HG02763 (cell line): ENCODE measurements at regions not wholly inside any gene's neighbourhood (a gene's known extent, or its start where the extent isn't known, plus 50 kb on each side); places are given as distances from the start of the nearest gene placed in this dataset.

Source experiments
- ATAC-seq: cut with Tn5 transposase; IDR thresholded peaks from one replicate; pipeline ENCODE4 v1.9.1; 2021; ENCODE audit warnings: mild to moderate bottlenecking, moderate library complexity; ENCODE audit not compliant: unreplicated experiment

DNA sequence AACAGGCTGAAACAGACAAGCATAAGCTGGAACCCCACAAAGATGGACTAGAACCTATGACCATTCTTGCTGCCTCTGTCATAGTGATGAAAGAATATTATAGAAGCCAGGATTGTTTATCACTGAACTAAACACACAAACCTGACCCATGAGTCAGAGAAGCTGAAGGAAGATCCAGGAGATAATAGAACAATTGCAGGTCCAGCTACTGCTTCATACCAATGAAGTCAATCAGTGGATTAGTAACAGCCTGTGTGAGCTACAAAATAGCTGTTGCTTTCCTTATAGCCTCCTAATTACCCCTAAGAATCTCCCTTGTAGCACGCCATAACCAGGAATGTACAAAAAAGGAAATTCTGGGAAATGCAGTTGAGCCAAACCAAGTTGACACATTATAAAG lies 459.9 kb upstream of the ZNF462 start:
- ATAC-seq: no peak

GRCh38 chr9:106404137-106404536 lies 458.8 kb upstream of the ZNF462 start:
- no peak for ATAC-seq

GRCh38 chr9:106405871-106406435 lies 457.0 kb upstream of the ZNF462 start:
- ATAC-seq: no peak

DNA sequence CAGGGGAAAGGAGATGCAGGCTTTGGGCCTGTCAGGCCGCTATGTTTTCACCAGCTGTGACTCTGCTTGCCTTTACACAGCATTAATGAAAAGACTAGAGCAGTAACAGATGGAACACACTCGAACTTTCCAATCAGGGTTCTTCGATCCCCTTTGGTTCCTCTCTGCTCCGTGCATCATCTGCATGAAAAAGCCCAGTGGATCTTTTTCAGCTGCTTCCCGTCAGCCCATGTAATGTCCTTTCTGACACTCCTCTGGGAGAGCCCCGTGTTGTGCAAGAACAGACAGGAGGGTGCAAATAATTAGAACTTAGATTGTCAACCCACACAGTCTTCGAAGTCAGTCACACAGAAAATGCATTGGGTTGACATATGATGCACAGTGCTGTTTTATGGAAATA lies 448.9 kb upstream of the ZNF462 start:
- ATAC-seq: no peak

- ATAC-seq: no peak
These were observed 445.3 kb upstream of the ZNF462 start for GRCh38 chr9:106417685-106418084.

- no peak for ATAC-seq
These were observed 443.1 kb upstream of the ZNF462 start for GRCh38 chr9:106419829-106420228.

- ATAC-seq: peak; percentile 74
These were observed 442.4 kb upstream of the ZNF462 start for GRCh38 chr9:106420511-106420944.

DNA sequence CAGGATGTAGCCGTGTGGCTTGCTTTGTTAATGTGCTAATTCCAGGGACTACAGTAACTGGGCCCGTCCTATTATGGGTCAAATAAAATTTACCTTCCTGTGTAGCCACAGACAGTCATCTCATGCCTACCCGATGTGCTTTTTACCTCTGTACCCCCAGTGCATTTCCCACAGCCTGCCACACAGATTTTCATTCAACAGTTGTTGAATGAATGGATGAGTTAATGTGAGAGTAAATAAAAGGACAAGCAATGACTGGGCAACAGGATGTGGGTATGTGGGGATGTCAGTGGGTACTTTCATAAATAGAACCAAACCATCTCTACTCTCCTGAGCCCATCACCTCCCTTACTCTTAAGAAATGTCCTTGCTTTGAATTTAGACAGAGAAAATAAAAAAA lies 441.2 kb upstream of the ZNF462 start:
- peak; percentile 53 for ATAC-seq

GRCh38 chr9:106423575-106423974 lies 439.4 kb upstream of the ZNF462 start:
- ATAC-seq: no peak

- ATAC-seq: no peak
These were observed 430.3 kb upstream of the ZNF462 start for GRCh38 chr9:106432631-106433030.

DNA sequence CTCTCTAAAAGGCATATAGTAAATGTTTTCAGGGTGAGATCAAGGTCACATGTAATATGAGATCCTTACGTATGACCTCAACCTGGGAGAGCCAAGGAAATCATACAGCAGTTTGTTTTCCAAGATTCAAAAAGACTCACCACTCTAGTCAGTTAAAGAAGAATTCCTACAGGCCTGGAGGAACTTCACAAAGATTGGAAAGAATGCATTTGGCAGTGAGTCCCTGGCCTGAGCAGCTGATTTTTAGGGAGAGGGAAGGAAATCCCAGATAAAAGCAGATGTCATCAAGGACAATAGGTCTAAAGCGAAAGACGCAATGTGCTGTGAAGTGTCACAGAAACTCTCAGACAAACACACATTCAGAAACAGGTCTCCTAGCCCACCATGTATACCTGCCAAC lies 424.0 kb upstream of the ZNF462 start:
- no peak for ATAC-seq

GRCh38 chr9:106441283-106441682 lies 421.7 kb upstream of the ZNF462 start:
- ATAC-seq: no peak

- ATAC-seq: no peak
These were observed 419.4 kb upstream of the ZNF462 start for GRCh38 chr9:106443520-106443919.

DNA sequence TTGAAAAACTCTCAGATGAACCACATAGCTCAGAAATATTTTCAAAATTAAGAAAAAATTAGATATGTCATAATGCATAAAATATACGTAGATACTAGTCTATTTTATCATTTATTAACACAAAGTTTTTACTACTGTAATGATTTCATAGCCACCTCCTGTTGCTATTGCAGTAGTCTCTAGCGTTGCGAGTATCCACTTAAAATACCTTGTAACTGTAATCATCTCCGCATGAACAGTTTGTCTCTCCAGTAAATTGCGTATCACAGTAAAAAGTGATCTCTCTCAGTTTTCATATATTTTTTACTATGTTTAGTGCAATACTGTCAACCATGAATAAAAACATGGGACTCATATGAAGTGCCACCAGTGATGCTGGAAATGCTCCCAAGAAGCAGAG lies 417.9 kb upstream of the ZNF462 start:
- no peak for ATAC-seq

- ATAC-seq: no peak
These were observed 413.5 kb upstream of the ZNF462 start for GRCh38 chr9:106449336-106449927.

GRCh38 chr9:106450549-106450948 lies 412.4 kb upstream of the ZNF462 start:
- ATAC-seq: no peak

GRCh38 chr9:106451223-106451622 lies 411.7 kb upstream of the ZNF462 start:
- no peak for ATAC-seq

DNA sequence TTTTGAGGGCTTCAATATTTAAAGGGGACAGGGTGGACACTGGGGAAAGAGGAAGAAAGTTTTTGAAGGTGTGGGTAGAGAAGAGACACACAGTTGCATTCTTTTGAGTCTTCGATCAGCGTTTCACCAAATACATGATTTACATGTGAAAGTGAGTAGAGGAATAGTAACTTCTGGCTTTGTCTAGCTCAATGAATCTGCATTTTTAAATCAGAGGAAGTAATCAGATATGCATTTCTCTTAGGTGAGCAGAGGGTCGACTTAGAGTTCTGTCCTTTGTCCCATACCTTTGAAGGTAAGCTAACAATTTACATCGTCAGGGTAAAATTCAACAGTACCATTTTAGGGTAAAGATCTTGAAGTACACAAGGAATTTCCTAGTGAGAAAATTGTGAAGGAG lies 406.4 kb upstream of the ZNF462 start:
- no peak for ATAC-seq

GRCh38 chr9:106467113-106467864 lies 395.7 kb upstream of the ZNF462 start:
- no peak for ATAC-seq

DNA sequence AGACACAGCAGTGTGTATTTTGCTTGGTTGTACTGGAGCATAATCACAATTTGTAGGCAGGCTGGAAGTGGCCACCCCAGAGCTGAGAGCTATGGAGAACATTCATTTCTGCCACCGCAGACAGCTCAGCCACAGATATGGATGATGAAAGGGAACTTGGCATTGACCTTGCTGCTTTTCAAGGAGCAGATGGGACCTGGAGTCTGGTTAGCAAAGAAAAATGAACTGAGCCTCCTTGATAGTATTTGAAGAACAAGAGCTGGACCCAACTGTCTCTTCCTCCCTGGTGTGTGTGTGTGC lies 395.2 kb upstream of the ZNF462 start:
- no peak for ATAC-seq

GRCh38 chr9:106468431-106468830 lies 394.5 kb upstream of the ZNF462 start:
- ATAC-seq: peak; percentile 63

- no peak for ATAC-seq
These were observed 384.7 kb upstream of the ZNF462 start for GRCh38 chr9:106478312-106478711.

DNA sequence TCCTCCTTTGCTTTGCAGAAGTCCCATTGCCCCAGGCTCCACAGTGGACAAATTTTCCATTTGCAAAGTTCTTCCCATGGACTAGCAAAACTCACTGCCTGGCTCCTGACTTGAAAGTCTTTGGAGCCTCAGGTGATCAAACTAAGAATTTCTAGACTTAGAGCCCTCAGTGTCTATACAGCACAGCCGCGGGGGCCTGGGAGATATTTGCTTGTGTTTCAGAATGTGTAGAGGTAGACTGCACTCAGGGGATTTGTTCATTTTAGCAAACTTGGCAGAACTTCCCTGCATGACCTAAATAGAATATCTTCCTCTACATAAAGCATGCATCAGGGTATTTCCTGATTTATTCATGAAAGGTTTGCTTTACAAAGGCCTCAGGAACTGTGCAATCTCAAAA lies 384.2 kb upstream of the ZNF462 start:
- no peak for ATAC-seq
